ENCODE measurements at regions not wholly inside any gene's neighbourhood (a gene's known extent, or its start where the extent isn't known, plus 50 kb on each side); places are given as distances from the start of the nearest gene placed in this dataset.

DNA sequence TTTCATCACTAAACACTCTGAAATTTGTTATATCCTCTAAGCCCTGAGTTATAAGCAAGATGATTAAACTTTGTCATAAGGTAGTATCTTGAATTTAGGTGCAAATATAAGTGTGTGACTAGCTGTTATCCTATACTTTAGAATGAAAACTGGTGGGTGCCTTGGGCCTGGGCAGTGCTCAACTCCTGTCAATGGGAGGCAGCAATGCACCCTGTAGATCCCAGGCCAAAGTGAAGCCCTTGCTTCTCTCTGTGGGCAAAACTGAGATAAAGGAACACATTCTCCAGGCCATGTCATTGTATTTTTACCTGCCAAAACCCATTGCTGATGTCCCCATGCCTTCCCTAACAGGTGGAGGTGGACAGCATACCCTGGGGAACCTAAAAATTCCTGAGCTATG is 525.2 kb downstream of the TNS1 start:
- no peak for DNase-seq (ENCODE audit: low read depth in 2 of 2)

DNA sequence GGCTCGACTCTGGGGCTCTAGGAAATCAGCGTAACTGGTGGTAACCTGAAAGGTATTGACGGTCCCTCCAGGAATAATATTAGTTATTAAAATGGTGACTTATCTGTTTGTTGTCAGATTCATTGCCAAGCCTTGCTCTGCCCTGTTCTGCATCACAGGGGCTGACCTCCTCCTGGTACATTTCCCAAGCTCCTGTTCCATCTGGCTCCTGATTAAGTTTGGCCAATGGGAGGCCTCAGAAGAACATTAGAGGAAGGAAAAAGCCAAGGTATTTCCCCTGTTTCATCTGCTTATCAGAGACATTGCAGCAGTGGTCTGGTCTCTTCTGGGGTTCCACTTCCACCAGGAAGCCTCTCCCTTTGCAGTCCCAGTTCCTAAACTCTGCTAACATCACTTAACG is 527.0 kb downstream of the TNS1 start:
- no peak for DNase-seq (ENCODE audit: low read depth in 2 of 2)

DNA sequence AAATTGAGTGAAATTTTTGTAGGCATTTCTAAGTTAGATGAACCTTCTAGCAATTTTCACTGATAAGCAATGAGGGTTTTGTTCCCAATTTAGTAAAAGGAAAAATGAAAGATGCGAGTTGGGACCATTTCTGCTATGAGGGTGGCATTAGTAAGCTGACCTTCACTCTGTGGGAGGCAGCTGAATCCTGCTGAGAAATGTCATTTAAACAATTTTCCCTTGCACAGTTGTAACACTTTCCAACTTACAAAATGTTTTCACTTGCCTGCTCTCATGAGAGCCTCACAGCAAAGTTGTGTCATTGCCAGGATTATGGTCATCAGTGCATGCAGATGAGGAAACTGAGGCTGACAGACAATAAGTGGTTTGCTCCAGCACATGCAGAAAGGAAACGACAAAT is 527.7 kb downstream of the TNS1 start:
- no peak for DNase-seq (ENCODE audit: low read depth in 2 of 2)

DNA sequence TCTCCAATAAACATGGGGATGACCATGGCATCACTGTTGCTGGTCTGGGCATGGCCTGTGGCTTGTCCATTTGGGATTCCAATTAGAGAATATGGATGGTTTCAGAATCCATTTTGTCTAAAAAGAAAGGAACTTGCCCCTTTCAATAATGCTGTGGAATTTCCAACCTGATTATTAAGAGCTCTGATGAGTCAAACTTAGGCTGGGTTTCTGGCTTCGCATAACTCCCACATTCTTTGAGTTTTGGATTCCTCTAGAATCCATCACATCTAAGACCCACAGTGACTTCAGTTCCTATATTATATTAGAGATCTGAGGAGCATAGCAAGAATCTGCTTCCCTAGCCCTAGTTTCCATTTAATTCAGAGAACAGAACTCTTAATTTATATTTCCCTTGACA is 531.5 kb downstream of the TNS1 start:
- DNase-seq (ENCODE audit: low read depth in 2 of 2): no peak

DNA sequence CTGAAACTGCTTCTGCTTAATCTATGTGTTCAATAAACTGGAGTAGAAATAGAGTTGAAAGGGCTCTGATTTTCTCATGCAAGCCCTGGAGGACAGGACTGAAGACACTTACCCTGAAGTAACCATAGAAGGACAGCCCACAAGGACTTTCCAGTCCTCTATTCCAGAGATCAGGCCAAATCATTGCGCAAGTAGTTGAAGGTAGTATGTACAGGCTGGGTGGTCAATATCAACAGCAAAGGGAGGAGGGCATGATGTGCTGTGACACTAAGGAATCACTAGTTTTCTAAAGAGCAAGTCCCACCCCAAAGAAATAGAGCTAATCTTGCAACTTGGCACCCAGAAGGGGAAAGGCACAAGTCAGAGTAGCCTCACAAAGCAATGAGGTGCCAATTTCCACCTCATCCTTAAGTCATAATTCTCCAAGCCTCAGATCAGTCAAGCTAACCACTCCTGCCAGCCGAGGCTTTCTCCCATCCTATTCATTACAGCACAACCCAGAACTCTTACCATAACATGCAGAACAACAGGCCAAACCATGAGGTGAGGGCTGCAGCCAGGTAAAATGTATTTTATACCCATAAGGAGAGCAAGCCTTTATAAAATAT is 533.5 kb downstream of the TNS1 start:
- no peak for DNase-seq (ENCODE audit: low read depth in 2 of 2)

DNA sequence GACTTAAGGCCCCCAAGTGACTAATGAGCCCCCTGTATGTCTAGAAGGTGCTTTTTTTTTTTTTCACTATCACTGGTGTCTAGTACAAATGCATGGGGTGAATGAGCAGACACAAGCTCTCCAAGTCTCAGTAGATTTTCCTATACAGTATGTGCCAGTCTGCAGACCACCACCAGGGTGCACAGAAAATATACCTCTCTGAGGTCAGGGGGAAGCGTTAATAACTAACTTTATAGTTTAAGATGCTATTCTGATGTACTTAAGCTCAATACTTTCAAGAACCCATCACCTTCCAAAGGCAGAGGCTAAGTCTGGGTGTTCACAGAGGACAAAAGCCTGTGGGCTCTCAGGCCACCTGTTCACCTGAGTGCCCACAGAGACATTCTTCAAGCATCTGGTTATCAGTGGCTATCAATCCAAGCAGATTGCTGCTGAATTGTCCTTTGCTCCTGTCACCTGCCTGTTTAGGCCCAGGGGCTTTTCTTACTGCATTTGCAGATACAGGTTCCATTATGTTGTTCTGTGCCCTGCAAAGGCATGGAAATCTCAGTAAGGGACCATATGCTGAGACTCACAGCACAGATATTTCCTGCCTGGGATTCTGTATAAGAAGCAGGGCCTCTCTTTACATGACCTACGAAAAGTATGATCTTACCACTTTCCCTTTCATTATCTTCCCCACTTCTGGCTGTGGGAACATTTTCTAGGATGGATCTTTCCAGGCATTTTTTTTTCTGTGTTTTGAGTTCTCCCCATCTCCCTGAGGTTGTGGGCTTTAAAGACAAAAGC is 534.6 kb downstream of the TNS1 start:
- no peak for DNase-seq (ENCODE audit: low read depth in 2 of 2)

DNA sequence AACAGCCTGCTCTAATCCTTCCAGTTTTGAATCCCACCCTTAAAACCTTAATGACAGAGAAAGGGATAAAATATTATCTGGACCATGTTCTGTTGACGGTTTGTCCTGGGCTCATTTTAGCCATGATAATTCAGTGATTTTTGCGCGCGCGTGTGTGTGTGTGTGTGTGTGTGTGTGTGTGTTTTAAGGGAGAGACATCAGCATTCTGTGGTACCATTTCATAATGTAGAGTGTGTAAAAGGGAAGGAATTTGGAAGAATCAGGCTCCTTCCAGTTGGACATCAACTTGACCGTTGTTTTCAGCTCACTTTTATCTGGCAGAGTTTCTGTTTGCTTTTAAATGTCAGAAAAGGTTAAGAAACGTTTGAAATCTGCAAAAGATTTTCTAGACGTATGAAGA is 535.5 kb downstream of the TNS1 start:
- no peak for DNase-seq (ENCODE audit: low read depth in 2 of 2)

DNA sequence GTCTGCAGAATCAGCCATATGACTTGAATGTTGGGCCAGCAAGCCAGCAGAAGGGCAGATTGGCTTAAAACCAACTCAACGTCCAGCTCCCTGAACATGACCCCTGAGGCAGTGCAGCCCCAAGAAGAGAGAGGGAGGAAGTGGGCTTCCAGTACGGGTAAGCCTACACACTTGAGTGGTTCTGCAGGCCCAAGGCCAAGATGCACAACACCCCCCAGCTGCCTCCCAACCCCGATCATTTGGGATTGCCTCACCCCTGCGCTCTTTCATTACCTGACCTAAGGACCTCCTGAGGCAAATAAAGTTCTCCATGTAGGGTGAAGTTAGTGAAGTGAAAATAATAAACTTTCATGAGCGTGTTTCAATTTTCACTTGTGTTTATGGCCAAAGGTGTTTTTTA is 536.0 kb downstream of the TNS1 start:
- no peak for DNase-seq (ENCODE audit: low read depth in 2 of 2)

DNA sequence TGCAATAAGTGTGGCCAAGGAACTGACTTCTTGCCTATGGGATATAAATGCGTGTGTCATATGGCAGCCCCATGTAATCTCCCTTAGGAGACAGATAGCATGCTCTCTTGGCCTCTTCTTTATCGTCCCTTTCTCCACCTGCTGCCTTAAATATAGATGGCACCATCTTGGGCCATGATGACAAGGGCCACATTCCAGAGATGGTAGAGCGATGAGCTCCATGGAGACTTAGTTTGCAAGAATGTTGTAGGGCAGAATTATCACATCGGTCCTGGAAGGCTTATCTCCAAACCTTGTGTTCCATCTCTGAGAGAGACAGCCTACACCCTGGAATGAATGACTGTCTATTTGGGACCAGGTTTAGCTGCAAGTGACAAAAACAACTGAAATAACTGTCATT is 536.7 kb downstream of the TNS1 start:
- DNase-seq (ENCODE audit: low read depth in 2 of 2): no peak

DNA sequence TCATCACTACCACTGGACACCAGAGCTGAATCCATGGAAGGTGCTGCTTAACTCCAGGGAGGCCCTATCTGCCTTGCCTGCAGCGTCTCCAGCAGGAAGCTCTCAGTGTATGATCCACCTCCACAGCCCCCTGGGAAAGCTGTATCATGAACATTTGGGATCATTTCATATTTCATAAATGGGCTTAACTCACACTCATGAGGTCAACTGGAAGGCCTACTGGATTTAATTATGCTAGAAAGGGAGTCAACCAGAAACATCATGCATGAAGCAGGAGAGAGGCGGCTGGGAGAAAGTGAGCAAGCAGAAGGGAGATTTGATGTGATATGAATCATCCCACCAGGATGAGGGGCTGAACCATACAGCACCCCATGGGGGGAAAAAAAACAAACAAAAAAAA is 537.7 kb downstream of the TNS1 start:
- DNase-seq (ENCODE audit: low read depth in 2 of 2): no peak

DNA sequence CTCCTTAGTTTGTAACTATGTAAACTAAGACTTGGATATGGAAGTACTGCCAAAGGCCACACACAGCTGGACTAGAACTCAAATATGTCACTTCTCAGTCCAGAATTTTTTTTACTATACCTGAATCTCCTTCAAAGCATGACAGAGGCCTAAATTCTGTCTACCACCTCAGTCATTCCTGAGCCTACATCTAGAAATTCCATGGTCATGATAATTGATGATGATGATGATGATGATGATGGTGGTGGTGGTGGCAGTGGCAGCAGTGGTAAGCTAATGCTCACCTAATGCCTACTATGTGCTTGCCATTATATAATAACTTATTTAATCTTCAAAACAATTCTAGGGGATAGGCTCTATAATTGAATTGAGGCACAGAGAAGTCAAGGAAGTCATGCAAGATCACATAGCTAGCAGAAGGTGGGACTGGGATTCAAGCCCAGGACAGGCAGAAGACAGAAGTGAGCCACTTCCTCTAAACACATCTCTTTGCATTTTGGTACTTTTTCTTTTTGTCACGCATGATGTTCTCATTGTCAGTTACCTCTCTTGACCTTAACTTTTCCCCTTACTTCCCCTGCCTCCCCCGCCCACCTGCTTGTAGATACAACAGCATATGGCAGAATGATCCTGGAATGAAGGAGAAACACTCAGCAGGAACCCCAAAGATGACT is 539.3 kb downstream of the TNS1 start:
- no peak for DNase-seq (ENCODE audit: low read depth in 2 of 2)

DNA sequence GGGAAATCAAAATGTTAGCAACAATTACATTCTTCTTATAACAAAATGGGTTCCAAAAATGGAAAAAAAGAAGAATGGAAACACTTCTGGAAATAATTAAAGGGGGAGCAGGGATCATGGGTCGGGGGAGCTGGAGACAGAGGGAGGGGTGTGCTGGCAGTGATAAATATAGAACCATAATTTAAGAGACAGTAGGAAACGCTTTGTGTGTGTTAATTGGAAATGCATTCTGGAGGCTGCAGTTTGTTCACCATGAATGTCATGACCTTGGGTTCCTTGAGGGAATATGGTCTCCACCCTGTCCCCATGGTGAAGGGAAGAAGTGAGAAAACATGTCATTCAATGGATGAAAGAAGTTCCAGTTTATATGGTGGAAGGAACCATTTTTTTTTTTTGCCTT is 540.7 kb downstream of the TNS1 start:
- DNase-seq (ENCODE audit: low read depth in 2 of 2): no peak

DNA sequence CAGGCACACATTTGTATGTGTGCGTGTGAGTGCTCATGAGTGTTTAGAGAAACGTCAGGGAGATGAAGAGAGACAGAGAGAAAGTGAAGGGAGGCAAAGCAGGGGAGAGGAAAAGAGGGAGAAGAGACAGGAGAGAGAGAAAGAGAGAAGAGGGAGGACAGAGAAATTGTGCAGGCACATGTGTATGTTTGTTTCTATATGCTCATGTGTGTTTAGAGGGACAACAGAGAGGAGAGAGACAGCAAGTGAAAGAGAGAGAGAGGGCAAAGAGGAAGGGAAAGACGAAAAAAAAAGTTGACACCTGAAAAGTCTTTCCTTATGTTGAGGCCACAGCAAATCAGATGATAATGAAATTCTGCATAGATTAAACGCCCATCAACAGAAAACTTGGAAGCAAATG is 541.1 kb downstream of the TNS1 start:
- DNase-seq (ENCODE audit: low read depth in 2 of 2): no peak

DNA sequence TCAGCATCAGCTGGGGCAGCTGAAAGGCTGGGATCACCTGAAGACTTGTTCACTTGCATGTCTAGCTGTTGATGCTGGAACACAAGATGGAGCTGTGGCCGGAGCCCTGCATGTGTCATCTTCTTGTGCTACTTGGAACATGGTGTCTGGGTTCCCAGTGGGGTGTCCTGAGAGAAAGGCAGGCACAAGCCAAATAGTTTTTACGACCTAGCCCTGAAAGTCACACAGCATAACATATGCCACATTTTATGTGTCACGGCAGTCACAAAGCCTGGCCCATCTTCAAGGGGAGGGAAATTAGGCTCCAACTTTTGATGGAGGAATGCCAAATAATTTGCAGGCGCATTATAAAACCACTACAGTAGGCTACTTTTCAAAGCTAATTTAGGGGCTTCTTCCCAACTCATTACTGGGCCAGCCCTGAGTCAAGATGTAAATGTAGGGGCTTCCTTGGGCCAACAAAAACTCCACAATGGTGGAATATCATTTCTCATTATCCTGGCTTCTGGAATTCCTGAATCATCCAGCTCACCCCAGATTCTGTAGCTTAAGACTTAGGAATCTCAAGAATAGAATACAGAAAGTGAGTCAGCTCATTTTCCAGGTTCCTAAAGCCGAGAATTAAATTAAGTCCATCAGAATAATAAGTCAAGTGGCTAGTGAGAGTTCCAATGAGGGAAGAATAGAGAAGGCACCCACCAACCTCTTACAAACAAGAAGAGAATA is 543.0 kb downstream of the TNS1 start:
- no peak for DNase-seq (ENCODE audit: low read depth in 2 of 2)

DNA sequence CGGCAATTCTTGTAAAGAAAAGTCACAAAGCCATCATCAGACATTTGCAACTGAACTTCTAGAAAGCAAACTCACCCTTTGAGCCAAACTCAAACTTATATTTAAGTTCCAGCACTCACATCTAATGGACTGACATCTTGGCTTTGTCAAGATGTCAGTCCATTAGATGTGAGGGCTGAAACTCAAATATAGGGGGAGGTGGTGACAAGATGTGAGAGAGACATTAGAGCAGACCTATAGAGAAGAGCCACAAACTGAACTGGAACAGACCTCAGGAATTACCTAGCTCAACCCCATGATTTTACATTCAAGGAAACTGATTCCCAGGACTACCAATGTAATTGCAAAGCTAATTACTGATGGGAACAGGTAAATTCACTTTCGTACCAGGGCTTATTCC is 543.8 kb downstream of the TNS1 start:
- no peak for DNase-seq (ENCODE audit: low read depth in 2 of 2)

DNA sequence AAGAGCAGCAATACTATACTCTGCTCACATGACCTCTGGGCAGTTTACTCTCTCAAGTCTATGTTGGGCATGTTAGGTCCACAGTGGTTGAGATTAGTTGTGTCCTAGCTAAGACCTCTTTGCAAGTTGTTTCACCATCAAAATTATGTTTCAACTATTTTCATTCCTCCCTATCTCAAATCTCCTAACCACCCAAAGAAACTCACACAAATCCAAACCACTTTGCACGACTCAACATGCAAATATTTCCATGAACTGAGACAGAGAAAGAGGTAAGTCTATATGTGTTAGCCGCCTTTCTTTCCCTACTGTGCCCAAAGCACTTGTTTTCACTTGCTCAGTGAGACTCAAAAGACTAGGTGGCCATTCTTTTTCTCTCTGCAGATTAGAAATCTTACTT is 546.8 kb downstream of the TNS1 start:
- no peak for DNase-seq (ENCODE audit: low read depth in 2 of 2)

DNA sequence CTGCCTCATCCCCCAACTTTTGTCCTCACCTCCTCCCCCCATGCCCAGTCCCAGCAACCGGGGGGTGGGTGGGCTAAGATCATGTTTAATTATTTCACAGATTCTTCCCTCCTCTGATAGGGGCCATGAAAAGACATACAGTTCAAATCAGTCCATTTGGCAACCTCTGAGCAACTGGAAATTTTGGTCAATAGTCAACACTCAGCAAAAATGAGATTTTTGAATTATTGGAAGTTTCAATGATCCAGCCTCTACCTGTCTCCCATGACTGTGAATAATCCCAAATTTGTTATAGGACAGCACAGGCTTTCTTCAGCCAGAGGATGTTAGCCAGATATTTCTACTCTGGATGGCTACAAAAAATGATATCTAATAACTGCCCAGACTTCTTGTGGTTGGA is 549.9 kb downstream of the TNS1 start:
- no peak for DNase-seq (ENCODE audit: low read depth in 2 of 2)

DNA sequence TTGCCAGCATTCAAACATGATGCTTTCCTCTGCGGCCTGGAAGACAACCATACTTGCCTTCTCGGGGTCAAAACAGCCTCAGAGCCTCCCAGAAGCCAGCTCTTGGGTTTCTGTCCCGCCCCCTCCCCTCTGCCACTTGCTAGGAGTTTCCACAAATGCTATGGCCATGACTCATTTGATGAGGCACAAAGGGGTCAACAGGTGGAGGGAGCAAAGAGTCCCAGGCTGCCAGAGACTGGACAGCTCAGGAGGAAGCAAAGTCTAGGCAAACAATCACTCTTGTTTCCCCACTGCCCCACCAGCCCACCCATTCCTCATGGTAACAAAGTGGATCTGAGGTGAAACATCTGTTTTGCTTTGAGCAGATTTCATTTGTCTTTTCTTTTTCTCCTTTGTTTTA is 551.1 kb downstream of the TNS1 start:
- no peak for DNase-seq (ENCODE audit: low read depth in 2 of 2)

DNA sequence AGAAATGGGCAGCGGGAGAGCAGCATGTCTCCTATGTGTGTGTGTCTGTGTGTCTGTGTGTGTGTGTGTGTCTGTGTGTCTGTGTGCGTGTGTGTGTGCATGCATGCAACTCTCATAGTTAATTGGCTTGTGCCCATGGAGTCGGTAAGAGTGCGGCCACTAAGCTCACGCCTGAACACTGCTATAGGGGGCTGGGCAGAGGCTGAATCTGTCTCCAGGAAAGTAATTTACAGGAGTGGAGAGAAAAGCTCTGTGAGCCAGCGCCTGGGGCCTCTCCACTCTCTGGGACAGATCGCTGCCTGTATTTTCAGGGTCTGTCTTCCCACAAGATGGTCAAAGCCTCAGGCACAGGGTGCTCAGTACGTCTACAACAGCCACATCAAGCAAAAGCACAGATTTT is 553.4 kb downstream of the TNS1 start:
- DNase-seq (ENCODE audit: low read depth in 2 of 2): no peak

DNA sequence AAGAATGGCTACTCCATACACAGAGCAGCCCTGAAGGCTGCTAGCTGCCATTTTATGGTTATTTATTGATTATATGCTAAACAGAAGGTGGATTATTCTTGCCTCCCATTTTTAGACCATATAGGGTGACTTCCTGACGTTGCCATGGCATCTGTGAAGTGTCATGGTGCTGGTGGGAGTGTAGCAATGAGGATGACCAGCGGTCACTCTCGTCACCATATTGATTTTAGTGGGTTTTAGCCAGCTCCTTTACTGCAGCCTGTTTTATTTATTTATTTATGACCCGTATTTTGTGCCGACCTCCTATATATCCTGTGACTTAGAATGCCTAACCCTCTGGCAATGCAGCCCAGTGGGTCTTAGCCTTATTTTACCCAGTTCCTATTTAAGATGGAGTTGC is 553.9 kb downstream of the TNS1 start:
- no peak for DNase-seq (ENCODE audit: low read depth in 2 of 2)

DNA sequence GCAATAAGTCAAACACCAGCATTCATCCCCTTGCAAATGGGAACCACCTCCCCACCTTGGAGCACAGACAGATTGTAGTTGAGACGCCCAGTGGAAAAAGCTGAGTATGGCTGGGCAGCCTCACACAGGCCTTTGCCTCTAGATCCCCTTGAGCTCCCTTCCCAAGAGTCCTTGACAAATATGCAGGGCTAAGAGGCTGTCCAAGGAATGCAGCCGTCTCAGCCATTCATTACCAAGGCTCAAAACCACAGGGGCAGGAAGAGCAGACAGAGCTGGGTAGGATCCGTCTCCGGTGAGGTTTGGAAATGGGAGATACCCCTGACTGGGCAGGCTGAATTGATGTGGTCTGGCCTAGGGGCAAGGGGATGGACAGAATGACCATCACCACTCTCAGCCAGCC is 557.1 kb downstream of the TNS1 start:
- no peak for DNase-seq (ENCODE audit: low read depth in 2 of 2)

DNA sequence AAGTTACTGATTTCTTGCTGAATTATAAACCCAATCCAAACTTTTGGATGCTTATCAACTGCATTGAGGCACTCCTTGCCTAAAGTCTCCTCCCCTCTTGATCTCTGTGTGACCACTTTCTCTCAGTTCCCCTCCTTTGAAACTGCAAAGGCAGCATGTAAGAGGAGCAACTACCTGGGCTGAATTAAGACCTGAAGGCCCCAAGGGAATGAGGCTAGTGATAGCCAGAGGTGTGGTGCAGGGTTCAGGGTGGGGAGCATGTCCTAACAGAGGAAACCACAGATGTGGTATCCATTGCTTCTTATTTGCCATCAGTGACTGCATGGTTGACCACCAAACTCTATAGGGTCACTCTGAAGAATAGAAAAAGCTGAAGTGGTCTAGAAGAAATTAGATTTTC is 557.9 kb downstream of the TNS1 start:
- no peak for DNase-seq (ENCODE audit: low read depth in 2 of 2)

DNA sequence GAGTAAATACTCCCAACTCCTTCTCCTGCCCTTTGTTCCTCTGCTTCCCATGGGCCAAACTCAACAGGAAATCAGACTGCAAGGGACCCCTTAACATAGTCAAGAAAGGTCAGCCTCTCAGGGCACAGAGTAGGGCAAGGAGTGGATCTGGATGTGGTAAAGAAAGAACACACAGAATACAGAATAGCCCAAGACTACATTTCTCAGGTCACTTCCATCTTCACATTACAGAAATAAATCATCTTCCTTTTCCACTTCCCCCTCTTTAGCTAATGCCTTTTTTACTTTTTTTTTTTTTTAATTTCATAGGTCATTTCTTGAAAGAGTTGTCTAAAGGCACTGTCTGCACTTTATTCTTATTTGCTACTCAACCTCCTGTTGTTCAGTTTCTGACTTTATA is 558.3 kb downstream of the TNS1 start:
- no peak for DNase-seq (ENCODE audit: low read depth in 2 of 2)

All from stimulated activated CD8-positive, alpha-beta memory T cell treated with anti-CD3 and anti-CD28 coated beads, Interleukin-15, amount 100 ng/mL, for 4 hours (primary cell).